Keratinocyte (primary cell): ENCODE measurements at regions not wholly inside any gene's neighbourhood (a gene's known extent, or its start where the extent isn't known, plus 50 kb on each side); places are given as distances from the start of the nearest gene placed in this dataset.

Experiments
- EZH2 ChIP-seq: IDR thresholded peaks from one replicate; pipeline ENCODE4 v1.6.1; 2012; ENCODE audit warnings: inconsistent platforms, mild to moderate bottlenecking, low read length, moderate library complexity
- TF ChIP-seq, protein P1 (sequence below), 3 experiments: IDR thresholded peaks in 1 of 3; conservative IDR thresholded peaks in 1 of 3; optimal IDR thresholded peaks in 1 of 3; 2 replicates in 2 of 3; 3 replicates in 1 of 3; pipeline versions ENCODE3 to v1.5.1; 2011; ENCODE audit warnings: low read length in 3 of 3, mild to moderate bottlenecking in 3 of 3, moderate library complexity in 2 of 3, control low read depth in 1 of 3, inconsistent platforms in 1 of 3; ENCODE audit not compliant: insufficient read depth in 2 of 3; ENCODE audit errors: extremely low read depth in 1 of 3

DNA sequence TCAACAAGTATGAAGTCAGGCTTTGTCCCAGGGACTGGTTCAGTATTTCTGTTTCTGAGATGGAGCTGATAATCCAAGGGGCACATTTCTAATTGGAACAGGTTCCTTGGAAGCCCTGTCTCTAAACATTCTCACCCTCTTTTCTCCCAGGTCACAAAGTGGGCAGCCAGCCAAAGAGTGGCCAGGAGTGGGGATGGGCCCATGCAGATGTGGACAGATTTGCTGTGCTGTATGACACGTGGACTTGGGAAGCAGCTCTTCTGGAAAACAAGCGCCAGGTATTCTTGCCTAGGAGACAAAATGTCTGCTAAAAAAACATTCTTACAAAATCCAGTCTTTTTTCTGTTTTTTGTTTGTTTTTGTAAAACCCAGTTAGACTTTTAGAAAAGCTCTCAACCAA is 140.2 kb downstream of the CD164 start:
- TF ChIP-seq, protein P1, sequence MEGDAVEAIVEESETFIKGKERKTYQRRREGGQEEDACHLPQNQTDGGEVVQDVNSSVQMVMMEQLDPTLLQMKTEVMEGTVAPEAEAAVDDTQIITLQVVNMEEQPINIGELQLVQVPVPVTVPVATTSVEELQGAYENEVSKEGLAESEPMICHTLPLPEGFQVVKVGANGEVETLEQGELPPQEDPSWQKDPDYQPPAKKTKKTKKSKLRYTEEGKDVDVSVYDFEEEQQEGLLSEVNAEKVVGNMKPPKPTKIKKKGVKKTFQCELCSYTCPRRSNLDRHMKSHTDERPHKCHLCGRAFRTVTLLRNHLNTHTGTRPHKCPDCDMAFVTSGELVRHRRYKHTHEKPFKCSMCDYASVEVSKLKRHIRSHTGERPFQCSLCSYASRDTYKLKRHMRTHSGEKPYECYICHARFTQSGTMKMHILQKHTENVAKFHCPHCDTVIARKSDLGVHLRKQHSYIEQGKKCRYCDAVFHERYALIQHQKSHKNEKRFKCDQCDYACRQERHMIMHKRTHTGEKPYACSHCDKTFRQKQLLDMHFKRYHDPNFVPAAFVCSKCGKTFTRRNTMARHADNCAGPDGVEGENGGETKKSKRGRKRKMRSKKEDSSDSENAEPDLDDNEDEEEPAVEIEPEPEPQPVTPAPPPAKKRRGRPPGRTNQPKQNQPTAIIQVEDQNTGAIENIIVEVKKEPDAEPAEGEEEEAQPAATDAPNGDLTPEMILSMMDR (optimal IDR thresholded peaks at IDR 0.05 in 1 of 3, IDR thresholded peaks at IDR 0.05 in 1 of 3, conservative IDR thresholded peaks at IDR 0.05 in 1 of 3; ENCODE audit: extremely low read depth in 1 of 3, insufficient read depth in 2 of 3, low read length in 3 of 3): no peak
- no peak for TF ChIP-seq EZH2
